Testis (tissue), 2 donors: ENCODE measurements at regions not wholly inside any gene's neighbourhood (a gene's known extent, or its start where the extent isn't known, plus 50 kb on each side); places are given as distances from the start of the nearest gene placed in this dataset.

Source experiments
- CTCF ChIP-seq, 3 experiments: fragments of 450-650 bp in 2 of 3; fragments of 200-600 bp in 1 of 3; sonication (generic) in 1 of 3; IDR thresholded peaks; one replicate each; pipeline ENCODE4 v1.5.1; 2016 to 2019; ENCODE audit warnings: antibody characterized with exemption in 3 of 3, mild to moderate bottlenecking in 2 of 3, moderate library complexity in 1 of 3
- POLR2A ChIP-seq: fragments of 450-650 bp; IDR thresholded peaks from one replicate; pipeline ENCODE4 v1.6.1; 2017; ENCODE audit warnings: antibody characterized with exemption, mild to moderate bottlenecking, moderate library complexity

GRCh38 chr12:11960646-11961045 lies 110.1 kb upstream of the BCL2L14 start:
- TF ChIP-seq CTCF (IDR thresholded peaks at IDR 0.05) (no peak), POLR2A (no peak)
